IPS-15b (cell line): ENCODE measurements at regions not wholly inside any gene's neighbourhood (a gene's known extent, or its start where the extent isn't known, plus 50 kb on each side); places are given as distances from the start of the nearest gene placed in this dataset.
"Not testable (repeated sequence)": the region's sequence is repeated elsewhere in the genome, so short reads cannot be mapped to it uniquely, and the experiment has no call there.

Experiments used
- H3K27me3 ChIP-seq: one replicate; pipeline ENCODE4 v1.6.1; 2013; ENCODE audit warnings: low read length; ENCODE audit not compliant: control insufficient read depth, insufficient read depth
- H3K36me3 ChIP-seq: one replicate; pipeline ENCODE4 v1.6.1; 2013; ENCODE audit warnings: low read length; ENCODE audit not compliant: control insufficient read depth, insufficient read depth
- H3K4me1 ChIP-seq: one replicate; pipeline ENCODE4 v1.6.1; 2013; ENCODE audit warnings: mild to moderate bottlenecking, low read length; ENCODE audit not compliant: control insufficient read depth, insufficient read depth
- H3K4me3 ChIP-seq: one replicate; pipeline ENCODE4 v1.5.1; 2013; ENCODE audit warnings: low read depth, low read length
- H3K9ac ChIP-seq: one replicate; pipeline ENCODE4 v1.6.1; 2013; ENCODE audit warnings: low read depth, mild to moderate bottlenecking, low read length
- H3K9me3 ChIP-seq: one replicate; pipeline ENCODE4 v1.6.1; 2013; ENCODE audit warnings: mild to moderate bottlenecking, low read length; ENCODE audit not compliant: control insufficient read depth, insufficient read depth

DNA sequence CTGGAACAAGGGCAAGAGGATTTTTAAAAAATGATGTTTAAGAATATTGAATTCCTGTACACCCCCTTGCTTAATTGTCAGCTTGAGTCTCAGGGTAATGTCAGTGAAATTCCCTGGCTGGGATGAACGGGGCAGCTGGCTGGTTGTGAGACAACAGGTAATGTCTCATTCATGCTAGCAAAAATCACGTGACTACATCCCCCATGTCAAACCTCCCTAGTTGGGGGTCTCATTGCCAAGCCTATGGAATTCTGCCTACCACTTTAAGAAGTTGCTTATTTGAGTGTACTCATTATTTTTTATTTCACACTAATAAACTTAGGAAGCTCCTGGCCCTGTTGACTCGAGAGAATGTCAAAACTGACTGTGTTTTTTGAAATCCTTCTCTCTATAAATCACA lies 218.3 kb downstream of the ICOS start:
- Histone ChIP-seq H3K9ac (no peak overlapping the region), H3K9me3 (no peaks in the 10 kb centered on the region), H3K4me3 (no peak overlapping the region), H3K36me3 (no peaks in the 10 kb centered on the region), H3K4me1 (peaks cover 4% of the 10 kb centered on the region), H3K27me3 (no peaks in the 10 kb centered on the region)

- H3K9me3 ChIP-seq, result no peaks in the 10 kb centered on the region
- H3K36me3 ChIP-seq, result no peaks in the 10 kb centered on the region
- H3K4me3 ChIP-seq, result no peak overlapping the region
- H3K27me3 ChIP-seq, result no peaks in the 10 kb centered on the region
- H3K4me1 ChIP-seq, result no peaks in the 10 kb centered on the region
- H3K9ac ChIP-seq, result no peak overlapping the region
Observed at GRCh38 chr2:204156456-204156855, 219.9 kb downstream of the ICOS start.

- Histone ChIP-seq H3K9me3 (no peaks in the 10 kb centered on the region), H3K4me3 (no peak overlapping the region), H3K27me3 (no peaks in the 10 kb centered on the region), H3K36me3 (no peaks in the 10 kb centered on the region), H3K4me1 (no peaks in the 10 kb centered on the region), H3K9ac (no peak overlapping the region)
Observed at GRCh38 chr2:204157684-204158083, 221.1 kb downstream of the ICOS start.

DNA sequence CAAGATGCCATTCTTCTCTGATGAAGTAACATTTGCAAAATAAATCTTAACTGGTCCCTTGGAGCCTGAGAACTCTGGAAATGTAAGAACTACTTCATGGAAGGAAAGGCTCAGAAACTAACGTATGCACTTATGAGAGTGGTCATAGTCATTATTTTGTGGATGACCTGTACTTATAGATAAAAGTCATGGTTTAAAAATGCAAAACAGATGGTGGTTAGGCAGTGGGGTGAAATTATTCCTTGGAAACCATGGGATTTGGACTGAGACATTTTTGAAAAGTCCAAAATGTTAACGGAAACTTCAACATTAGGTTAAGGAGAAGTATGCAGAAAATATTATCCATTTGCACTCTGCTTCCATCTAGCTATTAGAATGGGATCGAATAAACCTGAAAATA lies 223.0 kb downstream of the ICOS start:
- H3K36me3 ChIP-seq, result no peaks in the 10 kb centered on the region
- no peaks in the 10 kb centered on the region for H3K27me3 ChIP-seq
- H3K4me3 ChIP-seq, result no peak overlapping the region
- no peak overlapping the region for H3K9ac ChIP-seq
- no peaks in the 10 kb centered on the region for H3K4me1 ChIP-seq
- H3K9me3 ChIP-seq, result no peaks in the 10 kb centered on the region

GRCh38 chr2:204160989-204161388 lies 224.4 kb downstream of the ICOS start:
- no peak overlapping the region for H3K4me3 ChIP-seq
- H3K36me3 ChIP-seq, result no peaks in the 10 kb centered on the region
- H3K9ac ChIP-seq, result no peak overlapping the region
- H3K9me3 ChIP-seq, result no peaks in the 10 kb centered on the region
- H3K4me1 ChIP-seq, result no peaks in the 10 kb centered on the region
- H3K27me3 ChIP-seq, result no peaks in the 10 kb centered on the region

- H3K27me3 ChIP-seq, result no peaks in the 10 kb centered on the region
- no peak overlapping the region for H3K4me3 ChIP-seq
- H3K36me3 ChIP-seq, result no peaks in the 10 kb centered on the region
- H3K4me1 ChIP-seq, result no peaks in the 10 kb centered on the region
- no peaks in the 10 kb centered on the region for H3K9me3 ChIP-seq
- no peak overlapping the region for H3K9ac ChIP-seq
Observed at GRCh38 chr2:204161886-204162285, 225.3 kb downstream of the ICOS start.

DNA sequence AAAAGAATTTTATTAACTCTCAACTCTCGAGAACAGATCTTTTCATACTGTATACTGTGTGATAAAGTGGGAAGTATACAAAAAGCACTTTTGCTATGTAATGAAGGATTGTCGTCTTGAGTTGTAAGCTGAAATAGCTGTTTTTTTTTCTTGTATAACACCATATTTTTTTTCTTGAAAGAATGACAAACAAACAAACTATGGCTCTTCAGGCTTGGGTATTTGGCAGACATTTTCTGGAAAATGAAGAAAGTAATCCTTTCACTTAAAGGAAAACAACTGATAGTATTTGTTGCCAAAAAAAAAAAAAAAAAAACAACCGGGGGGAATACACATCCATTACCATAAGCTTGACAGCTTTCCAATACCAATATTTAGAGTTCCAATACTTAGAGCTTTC lies 230.4 kb downstream of the ICOS start:
- Histone ChIP-seq H3K4me3 (no peak overlapping the region), H3K4me1 (peaks cover 12% of the 10 kb centered on the region), H3K9me3 (no peaks in the 10 kb centered on the region), H3K36me3 (no peaks in the 10 kb centered on the region), H3K27me3 (no peaks in the 10 kb centered on the region), H3K9ac (no peak overlapping the region)

DNA sequence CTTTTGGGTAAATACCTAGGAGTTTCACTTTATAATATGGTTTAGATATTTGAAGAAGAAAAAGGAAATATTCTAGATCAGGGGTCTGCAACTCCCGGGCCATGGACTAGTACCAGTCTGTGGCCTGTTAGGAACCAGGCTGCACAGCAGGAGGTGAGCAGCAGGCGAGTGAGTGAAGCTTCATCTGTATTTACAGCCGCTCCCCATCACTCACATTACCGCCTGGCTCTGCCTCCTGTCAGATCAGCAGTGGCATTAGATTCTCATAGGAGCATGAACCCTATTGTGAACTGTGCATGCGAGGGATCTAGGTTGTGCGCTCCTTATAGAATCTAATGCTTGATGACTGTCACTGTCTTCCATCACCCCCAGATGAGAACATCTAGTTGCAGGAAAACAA lies 231.1 kb downstream of the ICOS start:
- H3K9ac ChIP-seq, H3K4me3 ChIP-seq, H3K27me3 ChIP-seq, H3K9me3 ChIP-seq, H3K36me3 ChIP-seq: not testable (repeated sequence)
- peaks cover 12% of the 10 kb centered on the region for H3K4me1 ChIP-seq

DNA sequence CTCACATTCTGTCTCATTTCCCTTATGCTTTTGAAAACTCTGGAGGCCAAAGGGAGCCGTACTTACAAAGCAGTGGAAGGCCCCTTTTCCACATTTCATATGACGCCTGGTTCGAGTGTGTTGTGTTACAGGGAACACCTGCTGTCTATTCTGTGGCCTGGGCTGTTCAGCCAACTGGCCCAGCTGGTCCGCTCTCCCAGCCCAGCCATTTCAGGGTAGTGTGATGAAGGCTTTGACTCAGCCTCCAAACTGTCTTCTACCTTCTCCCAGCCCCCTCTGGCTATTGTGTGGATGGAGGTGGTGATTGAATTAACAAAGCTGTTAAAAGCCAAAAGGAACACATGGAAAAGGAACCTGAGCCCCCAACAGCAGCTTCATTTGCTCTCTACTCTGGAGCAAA lies 233.8 kb downstream of the ICOS start:
- peaks cover 12% of the 10 kb centered on the region for H3K4me1 ChIP-seq
- H3K9ac ChIP-seq, result no peak overlapping the region
- no peak overlapping the region for H3K4me3 ChIP-seq
- H3K27me3 ChIP-seq, result no peaks in the 10 kb centered on the region
- no peaks in the 10 kb centered on the region for H3K9me3 ChIP-seq
- no peaks in the 10 kb centered on the region for H3K36me3 ChIP-seq

DNA sequence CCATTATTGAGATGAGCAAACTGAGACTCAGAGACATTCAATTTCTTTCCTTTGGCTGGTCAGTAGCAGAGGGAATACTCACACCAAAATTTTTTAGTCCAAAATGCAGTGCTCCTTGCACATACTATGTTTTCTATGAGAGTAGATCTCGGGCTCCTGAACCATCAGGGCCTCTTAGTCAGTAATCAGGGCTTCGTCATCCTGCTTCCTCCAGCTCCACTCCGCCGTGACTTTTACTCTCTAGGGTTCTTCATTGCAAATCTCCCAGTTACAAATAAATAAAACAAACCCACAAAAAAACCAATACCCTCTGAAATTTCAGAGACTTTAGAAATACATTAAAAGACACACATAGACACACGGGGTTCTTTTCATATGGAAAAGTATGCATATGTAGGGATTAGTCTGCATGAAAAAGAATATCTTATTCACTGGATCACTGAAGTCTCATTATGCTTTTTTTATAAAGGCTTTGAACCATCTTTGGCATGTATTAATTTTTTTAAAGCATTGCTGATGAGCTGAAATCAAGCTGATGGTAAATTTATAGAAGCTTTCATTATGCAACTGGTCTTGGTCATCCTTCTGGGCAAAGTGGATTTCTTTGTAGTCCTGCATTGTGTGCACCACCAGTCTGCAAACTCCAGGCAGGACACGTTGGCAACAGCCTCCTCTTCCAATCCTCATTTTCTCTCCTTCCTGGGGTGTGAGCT lies 235.0 kb downstream of the ICOS start:
- no peaks in the 10 kb centered on the region for H3K9me3 ChIP-seq
- no peaks in the 10 kb centered on the region for H3K36me3 ChIP-seq
- H3K4me1 ChIP-seq, result peaks cover 12% of the 10 kb centered on the region
- H3K9ac ChIP-seq, result no peak overlapping the region
- H3K27me3 ChIP-seq, result no peaks in the 10 kb centered on the region
- H3K4me3 ChIP-seq, result no peak overlapping the region

GRCh38 chr2:204172145-204172600 lies 235.6 kb downstream of the ICOS start:
- no peaks in the 10 kb centered on the region for H3K27me3 ChIP-seq
- no peaks in the 10 kb centered on the region for H3K9me3 ChIP-seq
- H3K36me3 ChIP-seq, result no peaks in the 10 kb centered on the region
- H3K4me1 ChIP-seq, result peaks cover 12% of the 10 kb centered on the region
- no peak overlapping the region for H3K9ac ChIP-seq
- no peak overlapping the region for H3K4me3 ChIP-seq

DNA sequence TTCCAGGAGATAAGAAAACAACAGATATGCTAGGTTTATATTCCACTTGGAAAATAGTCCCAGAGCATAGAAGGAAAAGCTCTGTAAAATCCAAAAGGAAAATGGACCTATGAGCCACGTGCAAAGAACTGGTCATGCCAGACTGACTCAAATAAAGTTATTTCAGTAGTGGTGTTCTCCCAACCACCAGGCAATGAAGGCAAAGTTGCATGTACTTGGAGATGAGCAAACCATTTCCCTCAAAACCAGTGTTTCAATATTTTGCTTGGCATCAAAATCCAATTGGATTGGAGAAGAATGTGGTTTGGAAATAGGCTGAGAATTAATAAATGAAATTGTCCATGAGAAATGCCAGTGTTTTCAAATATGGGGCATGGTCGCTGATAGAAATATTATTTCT lies 237.5 kb downstream of the ICOS start:
- H3K9me3 ChIP-seq, result no peaks in the 10 kb centered on the region
- H3K36me3 ChIP-seq, result no peaks in the 10 kb centered on the region
- peaks cover 12% of the 10 kb centered on the region for H3K4me1 ChIP-seq
- H3K4me3 ChIP-seq, result no peak overlapping the region
- H3K9ac ChIP-seq, result no peak overlapping the region
- no peaks in the 10 kb centered on the region for H3K27me3 ChIP-seq
